ENCODE measurements at regions not wholly inside any gene's neighbourhood (a gene's known extent, or its start where the extent isn't known, plus 50 kb on each side); places are given as distances from the start of the nearest gene placed in this dataset.

DNA sequence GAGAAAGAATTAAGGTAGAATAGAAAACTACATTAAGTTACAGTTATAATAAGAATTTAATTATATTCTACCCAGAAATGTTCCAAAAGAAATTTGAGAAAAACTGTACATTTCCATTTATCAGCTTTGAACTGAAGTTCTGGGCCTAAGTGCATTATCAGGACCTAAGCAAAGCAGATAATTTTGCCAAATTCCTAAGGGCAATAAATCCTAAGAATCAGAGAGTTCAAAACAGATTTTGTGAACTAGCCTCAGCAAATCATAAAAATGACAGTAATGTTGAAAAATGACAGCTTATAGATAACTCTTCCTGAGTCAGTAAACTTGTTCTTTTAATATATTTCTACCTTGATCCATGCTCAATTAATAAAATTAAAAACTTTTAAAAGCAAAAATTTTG, 662.1 kb upstream of the CDH9 start:
- Histone ChIP-seq H2BK12ac (ENCODE audit: low read depth, low read length) (no peak overlapping the region), H4K91ac (replicated peaks; ENCODE audit: insufficient read length, low read length) (no peak overlapping the region), H3K9ac (replicated peaks in 1 of 4; ENCODE audit: extremely low read depth in 1 of 4, low read depth in 3 of 4, low read length in 3 of 4) (no peak overlapping the region), H3K4me2 (ENCODE audit: insufficient read depth in 1 of 2, low read depth in 2 of 2, low read length in 2 of 2) (no peak overlapping the region), H4K5ac (ENCODE audit: insufficient read length, low read depth, low read length) (no peak overlapping the region), H2AK5ac (ENCODE audit: low read depth, low read length) (no peak overlapping the region), H2BK120ac (replicated peaks; ENCODE audit: low read depth, low read length) (no peak overlapping the region), H3K79me2 (ENCODE audit: control insufficient read depth in 1 of 2, insufficient read depth in 2 of 2, low read length in 2 of 2) (no peaks in the 10 kb centered on the region), H3K4ac (replicated peaks; ENCODE audit: insufficient read length, low read depth, low read length) (no peak overlapping the region), H2AFZ (ENCODE audit: low read length) (no peak overlapping the region), H3K79me1 (ENCODE audit: low read depth, low read length) (no peaks in the 10 kb centered on the region), H3K36me3 (ENCODE audit: control insufficient read depth in 2 of 4, insufficient read depth in 4 of 4, low read length in 3 of 4) (no peaks in the 10 kb centered on the region), H4K8ac (ENCODE audit: extremely low read depth, insufficient read depth, low read length) (no peak overlapping the region), H3K18ac (ENCODE audit: extremely low read depth, low read length) (no peak overlapping the region), H3K23ac (ENCODE audit: insufficient read length) (no peak overlapping the region), H3K27ac (ENCODE audit: low read depth, low read length) (no peak overlapping the region), H3K9me3 (ENCODE audit: insufficient read depth in 2 of 2, low read depth in 1 of 2, low read length in 1 of 2) (no peaks in the 10 kb centered on the region), H2BK15ac (ENCODE audit: low read length) (no peak overlapping the region), H2BK20ac (ENCODE audit: low read length) (no peak overlapping the region), H3K14ac (ENCODE audit: insufficient read length) (no peak overlapping the region), H3K27me3 (replicated peaks in 1 of 4; ENCODE audit: control insufficient read depth in 3 of 4, extremely low read depth in 1 of 4, insufficient read depth in 3 of 4, low read length in 3 of 4) (no peaks in the 10 kb centered on the region), H3K56ac (replicated peaks; ENCODE audit: insufficient read length, low read depth, low read length) (no peak overlapping the region), H3K4me3 (ENCODE audit: extremely low read depth in 1 of 4, insufficient read depth in 2 of 4, low read depth in 3 of 4, low read length in 4 of 4) (no peak overlapping the region), H3K23me2 (ENCODE audit: low read depth, low read length) (no peaks in the 10 kb centered on the region), H4K20me1 (replicated peaks in 1 of 2; ENCODE audit: control insufficient read depth in 1 of 2, insufficient read depth in 2 of 2, low read length in 2 of 2) (no peaks in the 10 kb centered on the region), H3K4me1 (replicated peaks in 1 of 4; ENCODE audit: control insufficient read depth in 3 of 4, insufficient read depth in 4 of 4, low read length in 3 of 4) (peaks cover 0 to 6% (median 0%) of the 10 kb centered on the region in 4 experiments; a peak in 2 of 7 replicates), H2BK5ac (ENCODE audit: low read depth, low read length) (no peak overlapping the region)
- TF ChIP-seq TBP (IDR thresholded peaks at IDR 0.05; ENCODE audit: low read depth, low read length) (no peak), CTBP2 (IDR thresholded peaks at IDR 0.05; ENCODE audit: borderline replicate concordance, insufficient read depth, insufficient read length, low read length) (no peak), BRCA1 (IDR thresholded peaks at IDR 0.05; ENCODE audit: low read depth, low read length) (no peak), CBX8 (IDR thresholded peaks at IDR 0.05; ENCODE audit: borderline replicate concordance, low read depth, low read length) (no peak), FOSL1 (IDR thresholded peaks at IDR 0.05; ENCODE audit: insufficient read depth, low read depth, low read length) (no peak), SP4 (IDR thresholded peaks at IDR 0.05; ENCODE audit: low read length) (no peak), HDAC2 (IDR thresholded peaks at IDR 0.05; ENCODE audit: borderline replicate concordance in 1 of 2, low read depth in 2 of 2, low read length in 2 of 2) (no peak), NANOG (IDR thresholded peaks at IDR 0.05; ENCODE audit: insufficient read depth, low read depth, low read length, poor library complexity, severe bottlenecking) (no peak), BACH1 (IDR thresholded peaks at IDR 0.05; ENCODE audit: low read length) (no peak), POU5F1 (IDR thresholded peaks at IDR 0.05; ENCODE audit: low read depth, low read length) (no peak), BCL11A (IDR thresholded peaks at IDR 0.05; ENCODE audit: low read depth in 2 of 2, low read length in 2 of 2) (no peak), KDM4A (IDR thresholded peaks at IDR 0.05; ENCODE audit: low read depth, low read length, severe bottlenecking) (no peak), PHF8 (conservative IDR thresholded peaks at IDR 0.05; ENCODE audit: low read depth, low read length) (no peak), SUZ12 (IDR thresholded peaks at IDR 0.05; ENCODE audit: low read length) (no peak), TEAD4 (IDR thresholded peaks at IDR 0.05; ENCODE audit: low read depth, low read length) (no peak)
- no peak for DNase-seq (ENCODE audit: low read depth in 1 of 2, low spot score in 2 of 2)
- no peak for FAIRE-seq
- ChIA-PET CTCF (ENCODE audit: partially characterized antibody) (no interaction called here), POLR2A (ENCODE audit: partially characterized antibody) (no interaction called here)

Data from H1 (cell line).